Hepatocyte (in vitro differentiated cells): ENCODE measurements at regions not wholly inside any gene's neighbourhood (a gene's known extent, or its start where the extent isn't known, plus 50 kb on each side); places are given as distances from the start of the nearest gene placed in this dataset.

Experiments
- DNase-seq: peaks from one replicate; pipeline ENCODE4 v3.0.0-alpha.2; 2016; ENCODE audit warnings: low spot score
- H2AFZ ChIP-seq: fragments of 200-600 bp; sonication (generic); 2 replicates; pipeline ENCODE4 v1.6.0; 2016; ENCODE audit warnings: antibody characterized with exemption, mild to moderate bottlenecking
- H3K27ac ChIP-seq: fragments of 200-600 bp; sonication (generic); 2 replicates; pipeline ENCODE4 v1.5.1; 2016; ENCODE audit warnings: mild to moderate bottlenecking
- H3K27me3 ChIP-seq: fragments of 200-600 bp; sonication (generic); 2 replicates; pipeline ENCODE4 v1.6.1; 2016
- H3K36me3 ChIP-seq: fragments of 200-600 bp; sonication (generic); replicated peaks from 2 replicates; pipeline ENCODE4 v1.5.1; 2016; ENCODE audit warnings: low read depth; ENCODE audit not compliant: insufficient read depth
- H3K4me1 ChIP-seq: fragments of 200-600 bp; sonication (generic); 2 replicates; pipeline ENCODE4 v1.5.1; 2016; ENCODE audit warnings: mild to moderate bottlenecking, moderate library complexity; ENCODE audit not compliant: insufficient read depth
- H3K4me2 ChIP-seq: fragments of 200-600 bp; sonication (generic); 2 replicates; pipeline ENCODE4 v1.6.0; 2016
- H3K4me3 ChIP-seq: fragments of 200-600 bp; sonication (generic); 2 replicates; pipeline ENCODE4 v1.5.1; 2016; ENCODE audit warnings: mild to moderate bottlenecking
- H3K79me2 ChIP-seq: fragments of 200-600 bp; sonication (generic); 2 replicates; pipeline ENCODE4 v1.6.0; 2017; ENCODE audit warnings: mild to moderate bottlenecking
- H3K9me2 ChIP-seq: fragments of 200-600 bp; sonication (generic); replicated peaks from 2 replicates; pipeline ENCODE4 v1.6.0; 2017; ENCODE audit warnings: mild to moderate bottlenecking; ENCODE audit not compliant: insufficient read depth
- H3K9me3 ChIP-seq: fragments of 200-600 bp; sonication (generic); 2 replicates; pipeline ENCODE4 v1.5.1; 2016; ENCODE audit warnings: low read depth, mild to moderate bottlenecking
- H4K20me1 ChIP-seq: fragments of 200-600 bp; sonication (generic); 2 replicates; pipeline ENCODE4 v1.6.0; 2016; ENCODE audit warnings: mild to moderate bottlenecking; ENCODE audit not compliant: insufficient read depth, poor library complexity, severe bottlenecking
- EZH2 ChIP-seq: fragments of 200-600 bp; sonication (generic); IDR thresholded peaks from 2 replicates; pipeline ENCODE4 v1.6.1; 2016; ENCODE audit warnings: antibody characterized with exemption, mild to moderate bottlenecking, borderline replicate concordance
- EZH2phosphoT487 ChIP-seq: fragments of 200-600 bp; sonication (generic); IDR thresholded peaks from one replicate; pipeline ENCODE4 v1.6.1; 2018; ENCODE audit warnings: antibody characterized with exemption, mild to moderate bottlenecking, low read depth, moderate library complexity; ENCODE audit not compliant: unreplicated experiment, severe bottlenecking
- WGBS: methylation state at CpG from one replicate; pipeline ENCODE4 v1.1.6; 2016; ENCODE audit warnings: low lambda C conversion rate; ENCODE audit errors: missing lambda C conversion rate; 5-methylcytosine and 5-hydroxymethylcytosine counted together
- TF ChIP-seq, protein P1 (sequence below): fragments of 200-600 bp; sonication (generic); IDR thresholded peaks from 2 replicates; pipeline ENCODE4 v1.5.1; 2016; ENCODE audit warnings: antibody characterized with exemption, mild to moderate bottlenecking; ENCODE audit not compliant: poor library complexity

- no peak for DNase-seq
Measured at GRCh38 chr16:17566656-17567450, 96.1 kb upstream of the XYLT1 start.

DNA sequence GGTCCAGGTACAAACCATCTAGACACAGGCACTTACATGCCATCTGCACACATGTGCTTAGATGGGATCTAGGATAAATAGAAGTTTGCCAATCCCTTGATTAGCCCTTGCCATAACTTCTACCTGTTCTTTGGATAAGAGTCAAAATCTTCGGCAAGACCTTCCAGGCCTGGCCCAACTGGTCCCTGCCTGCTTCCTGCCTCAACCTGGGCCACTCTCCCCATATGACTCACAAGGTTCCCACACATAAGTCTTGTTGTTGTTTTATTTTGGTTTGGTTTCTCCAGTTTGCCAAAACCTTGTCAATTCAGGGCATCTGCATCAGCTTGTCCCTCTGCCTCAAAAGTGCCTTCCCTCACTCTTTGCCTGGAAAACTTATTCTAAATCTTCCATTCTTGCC is 95.3 kb upstream of the XYLT1 start:
- Histone ChIP-seq H3K4me1 (no peaks in the 10 kb centered on the region), H4K20me1 (no peaks in the 10 kb centered on the region), H3K27ac (no peak overlapping the region), H3K27me3 (no peaks in the 10 kb centered on the region), H3K4me3 (no peak overlapping the region), H3K9me2 (no peaks in the 10 kb centered on the region), H3K79me2 (no peaks in the 10 kb centered on the region), H3K4me2 (no peak overlapping the region), H3K36me3 (no peaks in the 10 kb centered on the region), H3K9me3 (no peaks in the 10 kb centered on the region), H2AFZ (no peak overlapping the region)
- TF ChIP-seq EZH2 (no peak), EZH2phosphoT487 (no peak)
- TF ChIP-seq, protein P1, sequence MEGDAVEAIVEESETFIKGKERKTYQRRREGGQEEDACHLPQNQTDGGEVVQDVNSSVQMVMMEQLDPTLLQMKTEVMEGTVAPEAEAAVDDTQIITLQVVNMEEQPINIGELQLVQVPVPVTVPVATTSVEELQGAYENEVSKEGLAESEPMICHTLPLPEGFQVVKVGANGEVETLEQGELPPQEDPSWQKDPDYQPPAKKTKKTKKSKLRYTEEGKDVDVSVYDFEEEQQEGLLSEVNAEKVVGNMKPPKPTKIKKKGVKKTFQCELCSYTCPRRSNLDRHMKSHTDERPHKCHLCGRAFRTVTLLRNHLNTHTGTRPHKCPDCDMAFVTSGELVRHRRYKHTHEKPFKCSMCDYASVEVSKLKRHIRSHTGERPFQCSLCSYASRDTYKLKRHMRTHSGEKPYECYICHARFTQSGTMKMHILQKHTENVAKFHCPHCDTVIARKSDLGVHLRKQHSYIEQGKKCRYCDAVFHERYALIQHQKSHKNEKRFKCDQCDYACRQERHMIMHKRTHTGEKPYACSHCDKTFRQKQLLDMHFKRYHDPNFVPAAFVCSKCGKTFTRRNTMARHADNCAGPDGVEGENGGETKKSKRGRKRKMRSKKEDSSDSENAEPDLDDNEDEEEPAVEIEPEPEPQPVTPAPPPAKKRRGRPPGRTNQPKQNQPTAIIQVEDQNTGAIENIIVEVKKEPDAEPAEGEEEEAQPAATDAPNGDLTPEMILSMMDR: no peak
- 92% methylated on average over 1 of the region's 1 CpG for WGBS
- no peak for DNase-seq

More at GRCh38 chr16:17566656-17567450, 96.1 kb upstream of the XYLT1 start:
- TF ChIP-seq EZH2: no peak
- TF ChIP-seq, protein P1: no peak
- H3K4me2 ChIP-seq: no peak overlapping the region
- H3K36me3 ChIP-seq: no peaks in the 10 kb centered on the region
- H3K27ac ChIP-seq: no peak overlapping the region
- no peaks in the 10 kb centered on the region for H3K4me1 ChIP-seq
- no peaks in the 10 kb centered on the region for H3K9me2 ChIP-seq
- H3K4me3 ChIP-seq: no peak overlapping the region
- H3K9me3 ChIP-seq: no peaks in the 10 kb centered on the region
- no peaks in the 10 kb centered on the region for H4K20me1 ChIP-seq
- no peak overlapping the region for H2AFZ ChIP-seq
- no peaks in the 10 kb centered on the region for H3K27me3 ChIP-seq
- 89% methylated on average over 6 of the region's 6 CpGs for WGBS
- no peaks in the 10 kb centered on the region for H3K79me2 ChIP-seq

GRCh38 chr16:17565605-17566004 is 94.8 kb upstream of the XYLT1 start:
- H3K27ac ChIP-seq: no peak overlapping the region
- H3K9me3 ChIP-seq: no peaks in the 10 kb centered on the region
- 97% methylated on average over 3 of the region's 3 CpGs for WGBS
- no peaks in the 10 kb centered on the region for H3K27me3 ChIP-seq
- H3K4me2 ChIP-seq: no peak overlapping the region
- no peaks in the 10 kb centered on the region for H3K79me2 ChIP-seq
- no peak for DNase-seq
- no peak overlapping the region for H3K4me3 ChIP-seq
- H4K20me1 ChIP-seq: no peaks in the 10 kb centered on the region
- H3K36me3 ChIP-seq: no peaks in the 10 kb centered on the region
- no peak for TF ChIP-seq EZH2
- no peaks in the 10 kb centered on the region for H3K4me1 ChIP-seq
- no peak overlapping the region for H2AFZ ChIP-seq
- no peaks in the 10 kb centered on the region for H3K9me2 ChIP-seq

DNA sequence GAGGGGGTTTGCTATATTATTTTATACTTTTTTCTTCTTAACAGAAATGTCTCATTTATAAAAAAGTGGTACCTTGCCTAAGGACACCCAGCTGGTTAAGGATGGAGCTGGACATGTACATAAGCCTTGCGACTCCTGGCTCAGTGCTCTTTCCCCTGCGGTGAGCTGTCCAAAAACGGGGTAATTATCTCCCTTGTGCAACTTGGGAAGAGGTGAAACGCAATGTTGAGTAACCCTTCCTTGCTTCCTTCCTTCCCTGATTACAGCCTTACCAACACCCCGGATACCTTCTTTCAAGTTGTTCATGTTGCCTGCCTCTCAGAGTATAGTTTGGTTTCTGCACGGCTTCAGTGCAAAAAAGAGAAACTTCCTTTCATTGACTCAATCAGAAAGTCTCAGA is 94.1 kb upstream of the XYLT1 start:
- DNase-seq: no peak
- Histone ChIP-seq H3K27me3 (no peaks in the 10 kb centered on the region), H3K27ac (no peak overlapping the region), H3K36me3 (no peaks in the 10 kb centered on the region), H3K9me3 (no peaks in the 10 kb centered on the region), H4K20me1 (no peaks in the 10 kb centered on the region), H3K4me2 (no peak overlapping the region), H3K79me2 (no peaks in the 10 kb centered on the region), H3K4me3 (no peak overlapping the region), H2AFZ (no peak overlapping the region), H3K9me2 (no peaks in the 10 kb centered on the region), H3K4me1 (no peaks in the 10 kb centered on the region)
- WGBS: 90% methylated on average over 6 of the region's 6 CpGs
- TF ChIP-seq EZH2 (no peak), EZH2phosphoT487 (no peak)
- TF ChIP-seq, protein P1: no peak
